ENCODE measurements at regions not wholly inside any gene's neighbourhood (a gene's known extent, or its start where the extent isn't known, plus 50 kb on each side); places are given as distances from the start of the nearest gene placed in this dataset.

DNA sequence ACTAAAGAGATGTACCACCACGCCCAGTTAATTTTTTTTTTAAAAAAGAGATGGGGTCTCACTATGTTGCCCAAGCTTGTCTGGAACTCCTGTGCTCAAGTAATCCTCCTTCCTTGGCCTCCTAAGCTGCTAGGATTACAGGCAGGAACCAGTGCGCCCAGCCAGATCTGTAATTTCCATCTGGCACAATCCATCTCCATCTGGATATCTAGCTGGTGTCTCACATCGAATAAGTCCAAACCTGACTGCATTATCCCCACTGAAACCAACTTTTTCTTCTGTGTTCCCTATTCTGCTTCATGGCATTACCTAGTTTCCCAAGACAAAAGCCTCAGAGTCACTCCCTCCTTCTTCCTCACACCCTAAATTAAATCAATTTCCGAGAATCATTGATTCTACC lies 125.8 kb upstream of the TEX13C start:
- WGBS (ENCODE audit: insufficient coverage) = 82% methylated on average over 3 of the region's 4 CpGs
- no peak overlapping the region for H3K4me3 ChIP-seq (ENCODE audit: low read length)
- no peaks in the 10 kb centered on the region for H3K27me3 ChIP-seq (ENCODE audit: control insufficient read depth, insufficient read depth, low read length)
- no peak for DNase-seq
- H3K4me1 ChIP-seq (ENCODE audit: control insufficient read depth, insufficient read depth, low read length) = no peaks in the 10 kb centered on the region
- no peaks in the 10 kb centered on the region for H3K9me3 ChIP-seq (replicated peaks; ENCODE audit: control insufficient read depth, low read depth, low read length)
- H3K27ac ChIP-seq (ENCODE audit: low read length) = no peak overlapping the region
- no peaks in the 10 kb centered on the region for H3K36me3 ChIP-seq (ENCODE audit: control insufficient read depth, insufficient read depth, low read length)

DNA sequence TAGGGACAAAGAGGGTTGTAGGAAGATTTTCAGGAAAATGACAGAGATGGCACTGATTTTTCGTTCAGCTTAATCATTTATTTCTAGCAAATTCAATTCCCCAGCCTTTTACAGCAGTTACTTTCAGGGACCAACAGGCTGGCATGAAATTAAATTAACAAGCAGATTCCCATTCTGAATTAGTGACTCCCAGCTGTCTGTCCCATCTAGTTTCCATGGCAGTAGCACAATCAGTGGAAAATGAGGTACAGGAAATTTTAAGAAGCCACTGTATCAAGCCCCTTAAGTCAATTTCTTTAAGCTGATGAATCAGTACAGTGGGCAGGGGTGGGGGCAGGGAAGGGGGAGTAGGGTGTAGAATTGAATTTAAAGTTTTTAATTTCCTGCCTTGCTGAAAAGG lies 121.1 kb upstream of the TEX13C start:
- no peaks in the 10 kb centered on the region for H3K36me3 ChIP-seq (ENCODE audit: control insufficient read depth, insufficient read depth, low read length)
- no peak overlapping the region for H3K27ac ChIP-seq (ENCODE audit: low read length)
- no peaks in the 10 kb centered on the region for H3K4me1 ChIP-seq (ENCODE audit: control insufficient read depth, insufficient read depth, low read length)
- no peaks in the 10 kb centered on the region for H3K9me3 ChIP-seq (replicated peaks; ENCODE audit: control insufficient read depth, low read depth, low read length)
- H3K27me3 ChIP-seq (ENCODE audit: control insufficient read depth, insufficient read depth, low read length) = peaks cover 15% of the 10 kb centered on the region
- no peak overlapping the region for H3K4me3 ChIP-seq (ENCODE audit: low read length)
- peak; percentile 19 for DNase-seq
- WGBS (ENCODE audit: insufficient coverage) = 40% methylated on average over 1 of the region's 1 CpG

DNA sequence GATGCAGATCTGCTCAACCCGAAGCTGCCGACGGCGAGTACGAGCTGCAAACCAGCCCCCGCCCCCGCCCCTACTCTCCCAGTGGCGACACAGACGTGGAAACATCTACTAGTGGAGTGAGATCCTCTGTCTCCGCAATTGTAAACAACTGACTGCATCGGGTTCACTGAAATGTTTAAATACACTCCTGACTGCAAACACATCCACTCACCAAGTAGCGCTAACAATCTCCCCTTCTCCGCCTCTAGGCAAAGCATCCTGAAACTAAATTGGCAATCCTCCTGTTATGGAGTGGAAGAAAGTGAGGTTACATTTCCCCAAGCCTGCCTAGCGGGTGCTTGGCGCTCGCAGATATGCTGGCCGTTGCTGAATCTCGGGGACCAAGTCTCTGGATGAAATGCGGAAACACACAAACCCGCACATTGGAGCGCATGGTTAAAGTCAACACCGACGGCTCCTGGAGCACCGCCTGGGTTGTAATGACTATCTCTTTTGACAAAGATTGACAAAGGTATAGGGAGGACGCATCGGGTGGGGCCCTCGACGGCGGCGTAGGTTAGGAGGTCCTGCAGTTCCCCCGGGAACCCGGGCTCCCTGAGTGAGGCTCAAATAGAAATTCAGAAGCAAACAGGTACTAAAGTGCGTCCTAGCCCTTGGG lies 117.0 kb upstream of the TEX13C start:
- WGBS (ENCODE audit: insufficient coverage) = 34% methylated on average over 30 of the region's 33 CpGs
- Histone ChIP-seq H3K27ac (ENCODE audit: low read length) (no peak overlapping the region), H3K36me3 (ENCODE audit: control insufficient read depth, insufficient read depth, low read length) (no peaks in the 10 kb centered on the region), H3K4me3 (ENCODE audit: low read length) (peak overlapping the region; percentile 53), H3K4me1 (ENCODE audit: control insufficient read depth, insufficient read depth, low read length) (peaks cover 7% of the 10 kb centered on the region), H3K27me3 (ENCODE audit: control insufficient read depth, insufficient read depth, low read length) (peaks cover 40% of the 10 kb centered on the region), H3K9me3 (replicated peaks; ENCODE audit: control insufficient read depth, low read depth, low read length) (no peaks in the 10 kb centered on the region)
- DNase-seq = peak; percentile 60

DNA sequence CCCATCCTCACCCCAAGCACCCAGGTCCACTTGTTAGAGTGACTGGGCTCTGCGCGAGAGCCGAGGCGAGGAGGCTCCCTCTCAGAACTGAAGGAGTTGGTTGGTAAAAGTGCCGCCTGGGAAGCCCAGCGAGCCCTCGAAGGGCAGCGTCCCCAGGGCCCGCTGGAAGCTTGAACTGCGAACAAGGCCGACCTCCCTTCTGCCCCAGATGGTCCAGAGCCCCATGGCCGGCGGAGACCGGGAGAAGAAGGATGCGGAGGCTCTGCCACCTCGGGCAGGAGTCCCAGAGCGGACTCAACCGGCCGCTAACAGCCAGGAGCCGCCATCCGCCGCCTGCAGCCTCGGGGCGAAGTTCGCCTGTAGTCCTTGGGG lies 116.3 kb upstream of the TEX13C start:
- Histone ChIP-seq H3K27ac (ENCODE audit: low read length) (no peak overlapping the region), H3K36me3 (ENCODE audit: control insufficient read depth, insufficient read depth, low read length) (no peaks in the 10 kb centered on the region), H3K9me3 (replicated peaks; ENCODE audit: control insufficient read depth, low read depth, low read length) (no peaks in the 10 kb centered on the region), H3K27me3 (ENCODE audit: control insufficient read depth, insufficient read depth, low read length) (peaks cover 40% of the 10 kb centered on the region), H3K4me1 (ENCODE audit: control insufficient read depth, insufficient read depth, low read length) (peaks cover 7% of the 10 kb centered on the region), H3K4me3 (ENCODE audit: low read length) (peak overlapping the region; percentile 53)
- 16% methylated on average over 11 of the region's 25 CpGs for WGBS (ENCODE audit: insufficient coverage)
- peak; percentile 18 for DNase-seq

DNA sequence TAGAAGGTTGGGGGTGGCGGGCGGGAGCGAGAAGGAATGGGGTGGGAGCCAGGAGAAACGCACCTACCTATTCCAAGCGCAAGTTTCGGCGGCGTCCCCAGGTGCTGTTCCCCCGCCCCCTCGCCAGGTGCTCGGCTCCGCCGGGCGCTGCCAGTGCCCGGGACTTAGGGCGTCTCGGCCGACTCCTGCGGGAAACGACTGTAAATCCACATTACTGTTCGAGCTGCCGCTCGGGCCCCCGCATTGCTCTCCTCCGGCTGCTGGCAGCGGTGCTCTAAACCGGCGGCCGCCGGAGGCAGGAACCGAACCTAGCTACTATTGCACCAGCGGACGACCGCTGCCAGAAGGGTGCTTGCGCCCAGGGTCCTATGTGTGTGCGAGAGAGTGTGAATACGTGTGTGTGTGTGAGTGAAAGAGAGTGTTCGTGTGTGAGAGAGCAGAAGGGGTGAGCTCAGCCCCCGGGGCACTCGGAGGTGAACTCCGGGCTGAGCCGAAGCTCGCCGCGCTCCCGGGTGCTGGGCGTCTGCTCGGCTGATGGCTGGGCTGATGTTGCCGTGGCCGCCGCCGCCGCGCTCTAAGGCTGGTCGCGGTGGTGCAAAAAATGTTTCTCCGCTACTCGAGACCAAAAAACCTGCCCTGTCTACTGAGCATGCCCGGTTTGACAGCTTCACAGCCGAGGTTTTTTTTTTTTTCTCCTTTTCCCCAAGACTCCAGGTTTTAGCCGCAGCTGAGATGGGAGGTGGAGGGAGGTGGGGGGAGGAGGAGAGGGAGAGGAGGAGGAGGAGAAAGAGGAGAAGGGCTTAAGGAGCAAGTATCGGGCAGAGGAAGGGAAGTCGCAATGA lies 115.7 kb upstream of the TEX13C start:
- Histone ChIP-seq H3K36me3 (ENCODE audit: control insufficient read depth, insufficient read depth, low read length) (no peaks in the 10 kb centered on the region), H3K9me3 (replicated peaks; ENCODE audit: control insufficient read depth, low read depth, low read length) (no peaks in the 10 kb centered on the region), H3K27ac (ENCODE audit: low read length) (peak overlapping the region; percentile 89), H3K4me1 (ENCODE audit: control insufficient read depth, insufficient read depth, low read length) (peaks cover 7% of the 10 kb centered on the region), H3K27me3 (ENCODE audit: control insufficient read depth, insufficient read depth, low read length) (peaks cover 40% of the 10 kb centered on the region), H3K4me3 (ENCODE audit: low read length) (peak overlapping the region; percentile 53)
- peak; percentile 92 for DNase-seq
- WGBS (ENCODE audit: insufficient coverage) = 29% methylated on average over 58 of the region's 63 CpGs

DNA sequence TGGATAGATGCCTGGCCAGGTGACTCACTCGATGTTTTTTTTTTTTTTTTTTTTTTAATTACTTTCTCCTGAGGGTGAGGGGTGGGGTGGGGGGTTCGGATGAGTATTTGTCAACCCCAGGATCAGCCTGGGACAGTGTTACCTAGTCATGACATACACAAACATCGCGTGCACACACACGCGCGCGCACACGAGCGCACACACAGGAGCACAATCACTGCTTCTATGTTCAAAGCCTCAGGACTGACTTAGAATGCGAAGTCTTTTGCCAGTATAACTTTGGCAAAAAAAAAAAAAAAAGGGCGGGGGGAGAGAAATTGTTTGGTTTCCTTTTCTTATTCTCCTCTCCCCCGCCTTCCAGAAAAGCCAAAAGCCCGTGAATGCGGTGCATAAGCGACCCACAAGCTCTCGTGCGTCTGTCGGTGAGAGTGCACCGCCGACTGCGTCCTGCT lies 115.0 kb upstream of the TEX13C start:
- 51% methylated on average over 9 of the region's 22 CpGs for WGBS (ENCODE audit: insufficient coverage)
- Histone ChIP-seq H3K36me3 (ENCODE audit: control insufficient read depth, insufficient read depth, low read length) (no peaks in the 10 kb centered on the region), H3K27ac (ENCODE audit: low read length) (peak overlapping the region; percentile 89), H3K9me3 (replicated peaks; ENCODE audit: control insufficient read depth, low read depth, low read length) (no peaks in the 10 kb centered on the region), H3K27me3 (ENCODE audit: control insufficient read depth, insufficient read depth, low read length) (peaks cover 40% of the 10 kb centered on the region), H3K4me1 (ENCODE audit: control insufficient read depth, insufficient read depth, low read length) (peaks cover 7% of the 10 kb centered on the region), H3K4me3 (ENCODE audit: low read length) (peak overlapping the region; percentile 53)
- DNase-seq = no peak

DNA sequence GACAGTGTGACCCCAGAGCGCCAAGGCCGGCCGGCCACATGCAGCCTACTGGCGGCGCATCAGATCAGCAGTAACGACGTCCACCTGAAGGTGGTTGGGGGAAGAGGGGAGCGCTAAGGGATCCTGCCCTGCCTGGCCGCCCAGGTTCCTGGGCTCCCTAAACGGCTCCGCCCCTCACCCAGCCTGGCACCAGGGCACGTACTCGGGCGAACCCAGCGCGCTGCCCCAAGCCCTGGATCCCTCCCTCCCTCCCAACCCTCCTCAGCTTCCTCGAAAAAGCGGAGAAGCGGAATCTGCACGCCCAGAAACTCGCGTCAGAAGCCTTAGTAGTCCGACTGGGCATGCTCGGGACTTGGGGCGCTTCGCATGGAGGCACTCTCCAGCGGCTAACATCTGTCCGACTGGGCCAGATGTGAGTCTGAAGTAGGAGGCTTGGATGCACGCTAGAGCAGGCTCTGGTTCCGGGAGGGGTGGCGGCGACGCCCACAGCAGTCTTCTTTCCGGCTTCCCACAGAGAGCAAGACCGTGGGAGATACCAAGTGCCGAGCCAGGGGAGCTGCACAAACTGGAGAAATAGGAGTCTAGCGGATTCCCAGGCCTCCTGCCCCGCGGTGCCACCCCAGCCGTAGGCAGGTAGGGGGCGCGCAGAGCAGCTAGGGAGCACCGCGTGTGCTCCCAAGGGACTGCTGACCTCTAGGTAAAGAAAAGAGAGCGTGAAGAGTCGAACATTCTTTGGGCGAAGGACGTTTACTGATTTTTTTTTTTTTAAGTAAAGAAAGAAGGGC lies 114.3 kb upstream of the TEX13C start:
- Histone ChIP-seq H3K27me3 (ENCODE audit: control insufficient read depth, insufficient read depth, low read length) (peaks cover 40% of the 10 kb centered on the region), H3K27ac (ENCODE audit: low read length) (peak overlapping the region; percentile 89), H3K9me3 (replicated peaks; ENCODE audit: control insufficient read depth, low read depth, low read length) (no peaks in the 10 kb centered on the region), H3K4me3 (ENCODE audit: low read length) (peak overlapping the region; percentile 53), H3K36me3 (ENCODE audit: control insufficient read depth, insufficient read depth, low read length) (no peaks in the 10 kb centered on the region), H3K4me1 (ENCODE audit: control insufficient read depth, insufficient read depth, low read length) (peaks cover 7% of the 10 kb centered on the region)
- WGBS (ENCODE audit: insufficient coverage) = 35% methylated on average over 44 of the region's 48 CpGs
- peak; percentile 94 for DNase-seq

DNA sequence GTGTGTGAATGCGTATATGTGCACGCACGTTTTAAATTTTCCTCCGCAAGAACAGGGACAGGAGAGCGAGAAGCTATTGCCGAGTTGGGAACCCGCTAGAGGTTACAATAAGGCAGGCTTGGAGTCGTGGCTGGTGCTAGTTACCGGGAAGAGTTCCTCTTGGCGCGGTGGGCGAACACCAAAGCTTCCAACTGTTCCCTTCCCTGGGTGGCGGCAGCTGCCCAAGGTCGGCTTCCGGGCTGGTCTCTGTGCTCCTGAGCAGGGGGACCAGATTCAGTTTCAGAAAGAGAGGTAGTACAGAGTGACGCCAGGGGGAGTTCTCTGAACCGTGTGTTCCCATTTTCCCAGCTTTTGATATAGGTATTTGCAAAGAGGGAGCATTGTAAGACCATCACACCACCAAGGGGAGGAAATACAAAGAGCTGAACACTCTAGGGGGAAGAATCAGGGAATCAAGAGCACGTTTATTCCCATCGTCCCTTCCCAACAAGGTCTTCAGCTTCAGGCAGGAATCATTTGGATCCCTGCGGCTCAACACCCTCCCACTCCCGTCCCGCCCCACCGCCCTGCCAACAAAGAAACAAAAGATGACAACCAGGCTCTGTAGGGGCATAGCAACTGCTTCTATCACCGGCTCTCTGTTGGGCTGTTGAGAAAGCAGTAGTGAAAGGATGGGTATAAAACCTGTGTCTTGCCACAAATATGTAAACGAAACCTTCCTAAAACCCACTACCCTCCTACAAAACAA lies 113.6 kb upstream of the TEX13C start:
- Histone ChIP-seq H3K4me1 (ENCODE audit: control insufficient read depth, insufficient read depth, low read length) (peaks cover 7% of the 10 kb centered on the region), H3K36me3 (ENCODE audit: control insufficient read depth, insufficient read depth, low read length) (no peaks in the 10 kb centered on the region), H3K27me3 (ENCODE audit: control insufficient read depth, insufficient read depth, low read length) (peaks cover 40% of the 10 kb centered on the region), H3K4me3 (ENCODE audit: low read length) (peak overlapping the region; percentile 53), H3K27ac (ENCODE audit: low read length) (peak overlapping the region; percentile 89), H3K9me3 (replicated peaks; ENCODE audit: control insufficient read depth, low read depth, low read length) (no peaks in the 10 kb centered on the region)
- DNase-seq = peak; percentile 76
- 24% methylated on average over 14 of the region's 25 CpGs for WGBS (ENCODE audit: insufficient coverage)

DNA sequence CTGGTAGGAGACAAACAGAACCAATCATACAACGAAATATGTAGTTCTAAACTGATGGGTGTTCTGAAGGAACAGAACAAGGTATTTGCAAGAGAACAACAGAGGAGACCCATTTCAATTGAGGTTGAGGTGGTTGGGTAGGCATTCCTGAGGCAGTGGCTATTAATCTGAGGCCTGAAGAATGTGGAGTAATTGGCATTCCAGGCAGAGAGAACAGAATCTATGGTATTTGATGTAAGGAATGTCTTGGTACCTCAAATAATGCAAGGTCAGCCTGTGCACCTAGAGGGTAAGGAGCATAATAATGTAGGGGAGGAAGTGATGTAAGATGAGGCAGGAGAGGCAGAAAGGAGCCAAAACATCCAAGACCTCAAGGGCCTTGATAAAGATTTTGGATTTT lies 109.5 kb upstream of the TEX13C start:
- DNase-seq = no peak
- peaks cover 7% of the 10 kb centered on the region for H3K4me1 ChIP-seq (ENCODE audit: control insufficient read depth, insufficient read depth, low read length)
- H3K27me3 ChIP-seq (ENCODE audit: control insufficient read depth, insufficient read depth, low read length) = peaks cover 9% of the 10 kb centered on the region
- H3K9me3 ChIP-seq (replicated peaks; ENCODE audit: control insufficient read depth, low read depth, low read length) = no peaks in the 10 kb centered on the region
- H3K27ac ChIP-seq (ENCODE audit: low read length) = no peak overlapping the region
- no peak overlapping the region for H3K4me3 ChIP-seq (ENCODE audit: low read length)
- no peaks in the 10 kb centered on the region for H3K36me3 ChIP-seq (ENCODE audit: control insufficient read depth, insufficient read depth, low read length)
- no CpG with 5 or more reads among the region's 1 CpG for WGBS (ENCODE audit: insufficient coverage)

Measured in muscle of leg (tissue), 3 donors.